Osteoblast (primary cell): ENCODE measurements at regions not wholly inside any gene's neighbourhood (a gene's known extent, or its start where the extent isn't known, plus 50 kb on each side); places are given as distances from the start of the nearest gene placed in this dataset.

Experiments
- DNase-seq: peaks from one replicate; pipeline ENCODE4 v3.0.0; 2011; ENCODE audit warnings: low spot score, mixed read lengths; ENCODE audit not compliant: insufficient read length; ENCODE audit errors: missing footprints
- H2AFZ ChIP-seq: 2 replicates; pipeline ENCODE4 v1.6.0; 2011; ENCODE audit warnings: mild to moderate bottlenecking, low read length
- H3K27ac ChIP-seq: 2 replicates; pipeline ENCODE4 v1.5.1; 2011; ENCODE audit warnings: mild to moderate bottlenecking, low read depth, low read length, moderate library complexity
- H3K27me3 ChIP-seq: 2 replicates; pipeline ENCODE4 v1.6.0; 2012; ENCODE audit warnings: mild to moderate bottlenecking, control low read depth, inconsistent platforms, low read length, moderate library complexity; ENCODE audit not compliant: insufficient read depth
- H3K36me3 ChIP-seq: 2 replicates; pipeline ENCODE4 v1.5.1; 2011; ENCODE audit warnings: mild to moderate bottlenecking, low read length, control low read depth, moderate library complexity; ENCODE audit not compliant: insufficient read depth
- H3K4me1 ChIP-seq: 2 replicates; pipeline ENCODE4 v1.5.1; 2011; ENCODE audit warnings: mild to moderate bottlenecking, low read length, control low read depth, moderate library complexity; ENCODE audit not compliant: insufficient read depth
- H3K4me2 ChIP-seq: 2 replicates; pipeline ENCODE4 v1.6.0; 2011; ENCODE audit warnings: mild to moderate bottlenecking, low read length; ENCODE audit not compliant: insufficient read depth
- H3K4me3 ChIP-seq: fragments of 200-600 bp; sonication (generic); 3 replicates; pipeline ENCODE4 v1.5.1; 2012; ENCODE audit warnings: mild to moderate bottlenecking, low read length, inconsistent platforms; ENCODE audit not compliant: insufficient read depth
- H3K79me2 ChIP-seq: 2 replicates; pipeline ENCODE4 v1.6.0; 2012; ENCODE audit warnings: mild to moderate bottlenecking, low read length, control low read depth, inconsistent platforms; ENCODE audit not compliant: insufficient read depth
- H3K9me3 ChIP-seq: 2 replicates; pipeline ENCODE4 v1.5.1; 2011; ENCODE audit warnings: low read depth, low read length, control low read depth
- H4K20me1 ChIP-seq: 2 replicates; pipeline ENCODE4 v1.6.0; 2012; ENCODE audit warnings: mild to moderate bottlenecking, low read length, control low read depth; ENCODE audit not compliant: insufficient read depth
- TF ChIP-seq, protein P1 (sequence below): IDR thresholded peaks from 2 replicates; pipeline ENCODE4 v1.5.1; 2011; ENCODE audit warnings: mild to moderate bottlenecking, low read depth, low read length, moderate library complexity; ENCODE audit errors: extremely low read depth

DNA sequence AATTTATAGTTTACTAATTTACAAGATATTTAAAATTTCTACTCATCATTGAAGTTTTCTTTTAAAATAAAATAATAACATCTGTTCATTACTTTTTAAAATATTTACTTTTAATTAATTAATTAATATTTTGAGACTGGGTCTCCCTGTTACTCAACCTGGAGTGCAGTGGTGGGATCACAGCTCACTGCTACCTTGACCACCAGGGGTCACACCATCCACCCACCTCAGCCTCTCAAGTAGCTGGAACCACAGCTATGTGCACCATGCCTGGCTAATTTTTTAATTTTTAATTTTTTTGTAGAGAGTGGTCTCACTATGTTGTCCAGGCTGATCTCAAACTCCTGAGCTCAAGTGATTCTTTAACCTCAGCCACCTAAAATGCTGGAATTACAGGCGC lies 1013.6 kb downstream of the CDH9 start:
- Histone ChIP-seq H3K4me2 (no peak overlapping the region), H3K4me1 (no peaks in the 10 kb centered on the region), H4K20me1 (no peaks in the 10 kb centered on the region), H3K4me3 (no peak overlapping the region), H3K9me3 (no peaks in the 10 kb centered on the region), H3K79me2 (no peaks in the 10 kb centered on the region), H3K36me3 (no peaks in the 10 kb centered on the region), H2AFZ (no peak overlapping the region), H3K27ac (no peak overlapping the region), H3K27me3 (no peaks in the 10 kb centered on the region)
- DNase-seq, result no peak
- TF ChIP-seq, protein P1, sequence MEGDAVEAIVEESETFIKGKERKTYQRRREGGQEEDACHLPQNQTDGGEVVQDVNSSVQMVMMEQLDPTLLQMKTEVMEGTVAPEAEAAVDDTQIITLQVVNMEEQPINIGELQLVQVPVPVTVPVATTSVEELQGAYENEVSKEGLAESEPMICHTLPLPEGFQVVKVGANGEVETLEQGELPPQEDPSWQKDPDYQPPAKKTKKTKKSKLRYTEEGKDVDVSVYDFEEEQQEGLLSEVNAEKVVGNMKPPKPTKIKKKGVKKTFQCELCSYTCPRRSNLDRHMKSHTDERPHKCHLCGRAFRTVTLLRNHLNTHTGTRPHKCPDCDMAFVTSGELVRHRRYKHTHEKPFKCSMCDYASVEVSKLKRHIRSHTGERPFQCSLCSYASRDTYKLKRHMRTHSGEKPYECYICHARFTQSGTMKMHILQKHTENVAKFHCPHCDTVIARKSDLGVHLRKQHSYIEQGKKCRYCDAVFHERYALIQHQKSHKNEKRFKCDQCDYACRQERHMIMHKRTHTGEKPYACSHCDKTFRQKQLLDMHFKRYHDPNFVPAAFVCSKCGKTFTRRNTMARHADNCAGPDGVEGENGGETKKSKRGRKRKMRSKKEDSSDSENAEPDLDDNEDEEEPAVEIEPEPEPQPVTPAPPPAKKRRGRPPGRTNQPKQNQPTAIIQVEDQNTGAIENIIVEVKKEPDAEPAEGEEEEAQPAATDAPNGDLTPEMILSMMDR, result no peak

GRCh38 chr5:26023361-26023760 lies 1015.0 kb downstream of the CDH9 start:
- TF ChIP-seq, protein P1, result no peak
- Histone ChIP-seq H3K9me3 (no peaks in the 10 kb centered on the region), H3K79me2 (no peaks in the 10 kb centered on the region), H3K4me2 (no peak overlapping the region), H2AFZ (no peak overlapping the region), H3K27ac (no peak overlapping the region), H3K4me1 (no peaks in the 10 kb centered on the region), H3K4me3 (no peak overlapping the region), H3K27me3 (no peaks in the 10 kb centered on the region), H3K36me3 (no peaks in the 10 kb centered on the region), H4K20me1 (no peaks in the 10 kb centered on the region)
- no peak for DNase-seq

- TF ChIP-seq, protein P1, result no peak
- no peak overlapping the region for H3K27ac ChIP-seq
Measured at GRCh38 chr5:26014206-26014605, 1024.2 kb downstream of the CDH9 start.

GRCh38 chr5:26012078-26012477 lies 1026.3 kb downstream of the CDH9 start:
- Histone ChIP-seq H3K4me3 (no peak overlapping the region), H3K4me1 (no peaks in the 10 kb centered on the region), H3K9me3 (no peaks in the 10 kb centered on the region), H3K27me3 (no peaks in the 10 kb centered on the region), H4K20me1 (no peaks in the 10 kb centered on the region), H2AFZ (no peak overlapping the region), H3K36me3 (no peaks in the 10 kb centered on the region), H3K4me2 (no peak overlapping the region), H3K79me2 (no peaks in the 10 kb centered on the region), H3K27ac (no peak overlapping the region)
- no peak for DNase-seq
- TF ChIP-seq, protein P1, result no peak

More at GRCh38 chr5:26014206-26014605, 1024.2 kb downstream of the CDH9 start:
- Histone ChIP-seq H3K4me2 (no peak overlapping the region), H3K9me3 (no peaks in the 10 kb centered on the region), H3K36me3 (no peaks in the 10 kb centered on the region), H4K20me1 (no peaks in the 10 kb centered on the region), H3K79me2 (no peaks in the 10 kb centered on the region), H3K4me3 (no peak overlapping the region), H3K27me3 (no peaks in the 10 kb centered on the region), H3K4me1 (no peaks in the 10 kb centered on the region), H2AFZ (no peak overlapping the region)
- DNase-seq, result no peak
